Glomerular endothelial cell (primary cell): ENCODE measurements at regions not wholly inside any gene's neighbourhood (a gene's known extent, or its start where the extent isn't known, plus 50 kb on each side); places are given as distances from the start of the nearest gene placed in this dataset.
"Not testable (repeated sequence)": the region's sequence is repeated elsewhere in the genome, so short reads cannot be mapped to it uniquely, and the experiment has no call there.

Experiments
- DNase-seq: peaks from one replicate; pipeline ENCODE4 v3.0.0-alpha.2; 2011; ENCODE audit warnings: low read depth, low spot score; ENCODE audit errors: extremely low read depth

GRCh38 chr16:33992513-33993177 is 533.2 kb downstream of the TP53TG3F start:
- not testable (repeated sequence) for DNase-seq

GRCh38 chr16:33994207-33994606 is 534.8 kb downstream of the TP53TG3F start:
- DNase-seq, result not testable (repeated sequence)

DNA sequence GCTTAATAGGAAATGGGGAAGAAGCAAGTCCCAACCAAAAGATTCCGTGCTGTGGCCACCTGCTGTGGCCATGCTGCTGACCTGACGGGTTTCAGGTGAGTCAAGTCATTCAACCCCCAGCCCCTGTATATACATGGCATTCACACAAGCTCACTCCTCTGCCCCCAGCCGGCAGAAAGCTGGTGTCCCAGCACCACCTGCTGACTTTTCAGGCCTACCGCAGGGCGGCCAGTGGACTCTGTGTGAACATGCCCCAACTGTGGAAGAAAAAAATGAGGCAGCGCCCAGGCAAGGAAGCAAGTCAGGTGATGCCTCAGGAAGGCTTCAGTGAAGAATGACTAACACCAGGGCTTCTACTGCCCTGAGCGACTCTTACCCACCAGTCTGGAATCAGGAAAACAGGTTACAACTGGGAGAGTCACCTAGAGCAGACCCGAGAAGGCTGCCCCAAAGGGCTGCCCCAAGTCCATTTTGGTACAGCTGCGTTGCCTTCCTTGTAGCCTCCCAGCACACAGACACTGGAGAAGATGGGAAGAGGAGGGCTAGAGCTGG is 536.5 kb downstream of the TP53TG3F start:
- not testable (repeated sequence) for DNase-seq

DNA sequence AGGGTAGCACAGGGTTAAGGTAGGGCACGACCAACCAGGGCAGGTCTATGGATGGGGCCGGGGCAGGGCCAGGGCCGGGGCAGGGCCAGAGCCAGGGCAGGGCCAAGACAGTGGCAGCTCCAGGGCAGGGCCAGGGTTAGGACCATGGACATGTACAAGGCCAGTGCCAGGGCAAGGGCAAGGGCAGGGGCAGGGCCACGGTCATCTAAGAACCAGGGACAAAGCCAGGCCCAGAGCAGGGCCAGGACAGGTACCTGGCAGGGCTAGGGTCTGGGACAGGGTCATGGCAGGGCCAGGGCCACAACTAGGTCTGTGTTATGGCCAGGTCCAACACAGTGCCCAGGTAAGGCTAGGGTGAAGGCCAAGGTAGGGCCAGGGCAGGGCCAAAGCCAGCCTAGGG is 541.8 kb downstream of the TP53TG3F start:
- DNase-seq, result not testable (repeated sequence)

DNA sequence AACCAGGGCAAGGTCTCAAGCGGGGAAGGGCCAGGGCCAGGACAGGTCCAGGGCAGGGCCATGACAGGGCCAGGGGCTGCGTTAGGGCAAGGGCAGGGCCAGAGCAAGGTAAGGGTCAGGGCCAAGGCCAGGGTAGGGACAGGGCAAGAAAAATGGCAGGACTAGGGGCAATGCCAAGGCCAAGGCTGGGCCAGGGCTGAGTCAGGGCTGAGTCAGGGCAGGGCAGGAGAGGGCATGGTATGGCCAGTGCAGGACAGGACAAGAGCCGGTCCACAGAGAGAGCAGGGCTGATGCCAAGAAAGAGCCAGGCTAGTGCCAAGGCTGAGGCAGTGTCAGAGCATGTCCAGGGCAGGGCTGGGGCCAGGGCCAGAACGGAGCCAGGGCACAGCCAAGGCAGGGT is 542.5 kb downstream of the TP53TG3F start:
- not testable (repeated sequence) for DNase-seq

DNA sequence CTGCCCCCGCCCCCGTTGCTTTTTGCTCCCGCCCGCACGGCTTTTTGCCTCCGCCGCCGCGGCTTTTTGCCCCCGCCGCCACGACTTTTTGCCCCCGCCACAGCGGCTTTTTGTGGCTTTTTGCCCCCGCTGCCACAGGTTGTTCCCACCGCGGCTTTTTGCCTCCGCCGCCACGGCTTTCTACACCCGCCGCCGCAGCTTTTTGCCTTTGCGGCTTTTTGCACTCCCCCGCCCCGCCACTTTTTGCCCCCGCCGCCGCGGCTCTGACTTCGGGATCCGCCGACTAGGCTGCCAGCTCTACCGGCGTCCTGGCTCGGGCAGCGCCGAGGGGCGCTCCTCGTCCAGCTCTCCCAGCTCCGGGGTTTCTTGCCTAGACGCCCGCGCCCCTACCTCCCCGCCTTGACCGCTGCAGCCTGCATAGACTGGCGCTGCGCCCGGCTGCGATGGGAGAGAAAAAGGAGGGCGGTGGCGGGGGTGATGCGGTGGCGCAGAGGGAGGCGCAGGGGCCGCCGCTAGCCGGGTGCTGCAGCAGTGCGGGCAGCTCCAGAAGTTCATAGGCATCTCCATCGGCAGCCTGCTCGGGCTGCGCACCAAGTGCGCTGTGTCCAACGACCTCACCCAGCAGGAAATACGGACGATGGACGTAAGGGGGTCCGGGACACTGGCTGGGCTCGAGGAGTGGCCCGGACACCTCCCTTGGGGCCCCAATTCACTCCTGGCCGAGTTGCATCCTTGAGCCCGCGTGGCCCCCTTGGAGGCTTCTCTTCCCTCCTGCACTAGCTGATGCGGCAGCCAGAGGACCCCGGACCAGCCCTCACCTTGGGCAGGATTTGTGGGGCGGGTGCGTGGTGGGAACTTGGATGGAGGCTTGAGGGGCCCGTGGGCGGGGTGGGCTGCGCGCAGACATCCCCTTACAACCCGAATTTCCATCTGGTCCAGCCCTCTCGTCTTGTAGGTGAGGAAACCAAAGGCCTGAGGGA is 555.7 kb downstream of the TP53TG3F start:
- DNase-seq, result not testable (repeated sequence)

DNA sequence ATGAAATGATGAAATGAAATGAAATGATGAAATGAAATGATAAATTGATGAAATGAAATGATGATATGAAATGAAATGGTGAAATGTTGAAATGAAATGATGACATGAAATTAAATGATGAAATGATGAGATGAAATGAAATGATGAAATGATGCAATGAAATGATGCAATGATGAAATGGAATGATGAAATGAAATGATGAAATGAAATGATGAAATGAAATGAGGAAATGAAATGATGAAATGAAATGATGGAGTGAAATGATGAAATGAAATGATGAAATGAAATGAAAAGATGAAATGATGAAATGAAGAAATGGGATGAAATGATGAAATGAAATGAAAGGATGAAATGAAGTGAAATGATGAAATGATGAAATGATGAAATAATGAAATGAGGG is 558.9 kb downstream of the TP53TG3F start:
- DNase-seq, result not testable (repeated sequence)

GRCh38 chr16:34050787-34051320 is 591.4 kb downstream of the TP53TG3F start:
- DNase-seq, result no peak

GRCh38 chr16:34054137-34054536 is 594.7 kb downstream of the TP53TG3F start:
- DNase-seq, result no peak

DNA sequence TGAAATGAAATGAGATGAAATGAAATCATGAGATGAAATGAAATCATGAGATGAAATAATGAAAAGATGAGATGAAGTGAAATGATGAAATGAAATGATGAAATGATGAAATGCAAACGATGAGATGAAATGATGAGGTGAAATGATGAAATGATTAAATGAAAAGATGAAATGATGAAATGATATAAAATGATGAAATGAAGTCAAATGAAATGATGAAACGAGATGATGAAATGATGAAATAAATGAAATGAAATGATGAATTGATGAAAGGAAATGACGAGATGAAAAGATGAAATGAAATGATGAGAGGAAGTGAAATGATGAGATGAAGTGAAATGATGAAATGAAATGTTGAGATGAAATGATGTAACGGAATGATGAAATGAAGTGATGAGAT is 595.6 kb downstream of the TP53TG3F start:
- no peak for DNase-seq

DNA sequence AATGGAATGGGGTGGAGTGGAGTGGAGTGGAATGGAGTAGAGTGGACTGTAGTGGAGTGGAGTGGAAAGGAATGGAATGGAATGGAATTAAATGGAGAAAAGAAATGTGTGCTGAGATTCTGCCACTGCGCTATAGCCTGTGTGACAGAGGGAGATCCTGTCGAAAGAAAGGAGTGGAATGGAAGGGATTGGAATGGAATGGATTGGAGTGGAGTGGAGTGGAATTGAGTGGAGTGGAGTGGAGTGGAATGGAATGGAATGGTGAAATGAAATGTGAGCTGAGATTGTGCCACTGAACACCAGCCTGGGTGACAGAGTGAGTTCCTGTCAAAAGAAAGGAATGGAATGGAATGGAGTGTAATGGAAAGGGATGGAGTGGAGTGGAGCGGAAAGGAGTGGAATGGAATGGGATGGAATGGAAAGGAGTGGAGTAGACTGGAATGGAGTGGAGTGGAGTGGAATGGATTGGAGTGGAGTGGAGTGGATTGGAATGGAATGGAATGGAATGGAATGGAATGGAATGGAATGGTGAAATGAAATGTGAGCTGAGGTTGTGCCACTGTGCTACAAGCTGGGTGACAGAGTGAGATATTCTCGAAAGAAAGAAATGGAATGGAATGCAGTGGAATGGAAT is 603.3 kb downstream of the TP53TG3F start:
- DNase-seq, result not testable (repeated sequence)

- not testable (repeated sequence) for DNase-seq
Measured at GRCh38 chr16:34063498-34064157, 604.2 kb downstream of the TP53TG3F start.

DNA sequence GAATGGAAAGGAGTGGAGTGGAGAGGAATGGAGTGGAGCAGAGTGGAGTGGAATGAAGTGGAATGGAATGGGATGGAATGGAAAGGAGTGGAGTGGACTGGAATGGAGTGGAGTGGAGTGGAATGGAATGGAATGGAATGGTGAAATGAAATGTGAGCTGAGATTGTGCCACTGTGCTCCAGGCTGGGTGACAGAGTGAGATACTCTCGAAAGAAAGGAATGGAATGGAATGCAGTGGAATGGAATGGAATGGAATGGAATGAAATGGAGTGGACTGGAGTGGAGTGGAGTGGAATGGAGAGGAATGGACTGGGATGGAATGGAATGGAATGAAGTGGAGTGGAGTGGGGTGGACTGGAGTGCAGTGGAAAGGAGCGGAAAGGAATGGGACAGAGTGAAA is 605.2 kb downstream of the TP53TG3F start:
- DNase-seq, result not testable (repeated sequence)

- DNase-seq, result not testable (repeated sequence)
Measured at GRCh38 chr16:34069731-34070130, 610.3 kb downstream of the TP53TG3F start.

GRCh38 chr16:34078691-34079090 is 619.3 kb downstream of the TP53TG3F start:
- DNase-seq, result peak; percentile 14

- DNase-seq, result not testable (repeated sequence)
Measured at GRCh38 chr16:34085038-34085437, 625.6 kb downstream of the TP53TG3F start.

GRCh38 chr16:34095006-34095405 is 635.6 kb downstream of the TP53TG3F start:
- not testable (repeated sequence) for DNase-seq

- not testable (repeated sequence) for DNase-seq
Measured at GRCh38 chr16:34096911-34097310, 637.5 kb downstream of the TP53TG3F start.

DNA sequence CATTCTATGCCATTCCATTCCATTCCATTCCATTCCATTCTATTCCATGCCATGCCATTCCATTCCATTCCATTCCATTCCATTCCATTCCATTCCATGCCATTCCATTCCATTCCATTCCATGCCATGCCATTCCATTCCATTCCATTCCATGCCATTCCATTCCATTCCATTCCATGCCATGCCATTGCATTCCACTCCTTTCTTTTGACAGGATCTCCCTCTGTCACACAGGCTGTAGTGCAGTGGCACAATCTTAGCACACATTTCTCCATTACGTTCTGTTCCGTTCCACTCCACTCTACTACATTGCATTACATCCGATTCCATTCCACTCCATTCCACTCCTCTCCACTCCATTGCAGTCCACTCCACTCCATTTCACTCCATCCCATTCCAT is 637.9 kb downstream of the TP53TG3F start:
- not testable (repeated sequence) for DNase-seq

GRCh38 chr16:34098033-34098432 is 638.6 kb downstream of the TP53TG3F start:
- DNase-seq, result not testable (repeated sequence)
